ENCODE measurements at regions not wholly inside any gene's neighbourhood (a gene's known extent, or its start where the extent isn't known, plus 50 kb on each side); places are given as distances from the start of the nearest gene placed in this dataset.

- no peak for TF ChIP-seq POLR2AphosphoS5 (IDR thresholded peaks at IDR 0.05; ENCODE audit: low read depth, low read length)
- no peak for TF ChIP-seq EP300 (IDR thresholded peaks at IDR 0.05; ENCODE audit: borderline replicate concordance in 1 of 2, low read depth in 1 of 2, low read length in 1 of 2)
- no peak for TF ChIP-seq CHD2 (IDR thresholded peaks at IDR 0.05; ENCODE audit: low read length, partially characterized antibody)
- TF ChIP-seq ZBTB33 (IDR thresholded peaks at IDR 0.05; ENCODE audit: borderline replicate concordance, low read depth) = no peak
- TF ChIP-seq RXRA (IDR thresholded peaks at IDR 0.05; ENCODE audit: borderline replicate concordance, low read depth) = no peak
- TF ChIP-seq RCOR1 (IDR thresholded peaks at IDR 0.05; ENCODE audit: low read length) = no peak
- no peak for TF ChIP-seq EZH2phosphoT487 (IDR thresholded peaks at IDR 0.05; ENCODE audit: borderline replicate concordance, low read depth)
- TF ChIP-seq FOSL2 (IDR thresholded peaks at IDR 0.05; ENCODE audit: borderline replicate concordance, low read depth) = no peak
These were observed 353.9 kb downstream of the GRIN2B start (continued) for GRCh38 chr12:13627536-13627935.

GRCh38 chr12:13613297-13613696 lies 368.1 kb downstream of the GRIN2B start:
- Histone ChIP-seq H3K9ac (no peak overlapping the region), H2AFZ (ENCODE audit: low read depth) (no peak overlapping the region), H3K27ac (ENCODE audit: low read depth in 2 of 2, low read length in 1 of 2) (no peak overlapping the region), H3K9me3 (no peaks in the 10 kb centered on the region), H3F3A (replicated peaks; ENCODE audit: insufficient read depth) (no peaks in the 10 kb centered on the region), H3K4me1 (ENCODE audit: control insufficient read depth in 1 of 2, insufficient read depth in 2 of 2, low read depth in 1 of 2, low read length in 1 of 2) (no peaks in the 10 kb centered on the region), H3K4me2 (no peak overlapping the region), H3K79me2 (ENCODE audit: insufficient read depth) (no peaks in the 10 kb centered on the region), H3K4me3 (ENCODE audit: low read depth in 2 of 2, low read length in 1 of 2) (no peak overlapping the region), H3K36me3 (replicated peaks in 1 of 2; ENCODE audit: control insufficient read depth in 1 of 2, insufficient read depth in 2 of 2, low read length in 1 of 2) (no peaks in the 10 kb centered on the region), H3K27me3 (ENCODE audit: insufficient read depth) (no peaks in the 10 kb centered on the region), H4K20me1 (ENCODE audit: insufficient read depth) (no peaks in the 10 kb centered on the region), H3K9me2 (no peaks in the 10 kb centered on the region)
- 10% methylated on average over 3 of the region's 3 CpGs for WGBS (ENCODE audit: low lambda C conversion rate)
- ChIA-PET POLR2A (no interaction called here), CTCF (interaction anchor here (1.3 to 1.8 kb wide), 2 partner anchors 9 to 13 kb away, joined by 3 to 6 read pairs; no protein-coding TSS in a partner anchor)
- DNase-seq = no peak
- TF ChIP-seq EP300 (IDR thresholded peaks at IDR 0.05; ENCODE audit: borderline replicate concordance in 1 of 2, low read depth in 1 of 2, low read length in 1 of 2) (no peak), USF1 (IDR thresholded peaks at IDR 0.05; ENCODE audit: borderline replicate concordance, low read depth) (no peak), MXI1 (IDR thresholded peaks at IDR 0.05; ENCODE audit: low read depth, low read length) (no peak), GATA2 (CRISPR knock-in tag; IDR thresholded peaks at IDR 0.05) (no peak), TEAD4 (IDR thresholded peaks at IDR 0.05; ENCODE audit: borderline replicate concordance, insufficient read depth) (no peak), MEF2A (IDR thresholded peaks at IDR 0.05; ENCODE audit: borderline replicate concordance, low read depth) (no peak), REST (IDR thresholded peaks at IDR 0.05; ENCODE audit: low read depth, low read length) (no peak), ZBTB33 (IDR thresholded peaks at IDR 0.05; ENCODE audit: borderline replicate concordance, low read depth) (no peak), RAD21 (IDR thresholded peaks at IDR 0.05; ENCODE audit: low read length) (no peak), MAX (IDR thresholded peaks at IDR 0.05; ENCODE audit: low read depth) (no peak), RCOR1 (IDR thresholded peaks at IDR 0.05; ENCODE audit: low read length) (no peak), IRF3 (IDR thresholded peaks at IDR 0.05; ENCODE audit: low read depth, low read length) (no peak), FOXJ3 (CRISPR knock-in tag; IDR thresholded peaks at IDR 0.05) (no peak), TCF12 (IDR thresholded peaks at IDR 0.05) (no peak), JUND (IDR thresholded peaks at IDR 0.05) (no peak), SMC3 (IDR thresholded peaks at IDR 0.05; ENCODE audit: low read depth, low read length) (no peak), SIN3A (IDR thresholded peaks at IDR 0.05; ENCODE audit: borderline replicate concordance, low read depth, low read length) (no peak)

All from SK-N-SH (cell line).